HepG2 (cell line): ENCODE measurements at regions not wholly inside any gene's neighbourhood (a gene's known extent, or its start where the extent isn't known, plus 50 kb on each side); places are given as distances from the start of the nearest gene placed in this dataset.
A peak's percentile ranks its signal among the peaks of the same experiment; 100 is the strongest.

Experiments
- BATF2 ChIP-seq: sonication (generic); formaldehyde crosslinking; IDR thresholded peaks from 2 replicates; pipeline ENCODE4 v1.8.0; 2022; ENCODE audit warnings: mild to moderate bottlenecking, missing genetic modification reagents, moderate library complexity
- CBX2 ChIP-seq, 2 experiments: fragments of 200-600 bp in 1 of 2; sonication (generic); formaldehyde crosslinking in 1 of 2; IDR thresholded peaks; 2 replicates each; pipeline versions ENCODE4 v1.7.0 to v1.8.1; 2018 to 2022; ENCODE audit warnings: low read depth in 2 of 2, low read length in 1 of 2, mild to moderate bottlenecking in 1 of 2, missing genetic modification reagents in 1 of 2
- CREBL2 ChIP-seq: sonication (generic); formaldehyde crosslinking; IDR thresholded peaks from 2 replicates; pipeline ENCODE4 v1.8.1; 2023; ENCODE audit warnings: missing genetic modification reagents, mild to moderate bottlenecking, borderline replicate concordance
- E2F5 ChIP-seq: sonication (generic); formaldehyde crosslinking; conservative IDR thresholded peaks from 2 replicates; pipeline ENCODE4 v1.4.0; 2020; ENCODE audit warnings: missing genetic modification reagents
- FOXK1 ChIP-seq: sonication (generic); formaldehyde crosslinking; IDR thresholded peaks from 2 replicates; pipeline ENCODE4 v1.4.0; 2020; ENCODE audit warnings: low read depth, missing genetic modification reagents, borderline replicate concordance
- HHEX ChIP-seq: IDR thresholded peaks from 2 replicates; pipeline ENCODE4 v1.6.1; 2016; ENCODE audit warnings: control low read depth
- HMGA1 ChIP-seq: sonication (generic); formaldehyde crosslinking; conservative IDR thresholded peaks from 2 replicates; pipeline ENCODE4 v1.4.0; 2020; ENCODE audit warnings: missing genetic modification reagents
- HMGXB4 ChIP-seq, 2 experiments: sonication (generic) in 1 of 2; formaldehyde crosslinking in 1 of 2; IDR thresholded peaks; 2 replicates each; pipeline versions ENCODE4 v1.4.0 to v1.6.1; 2018 to 2020; ENCODE audit warnings: missing genetic modification reagents in 2 of 2, borderline replicate concordance in 1 of 2, low read depth in 1 of 2, mild to moderate bottlenecking in 1 of 2, missing biosample characterization in 1 of 2
- HNF4A ChIP-seq: sonication (generic); formaldehyde crosslinking; IDR thresholded peaks from 2 replicates; pipeline ENCODE4 v1.4.0; 2020; ENCODE audit warnings: missing genetic modification reagents
- IRF2 ChIP-seq: IDR thresholded peaks from 2 replicates; pipeline ENCODE4 v1.6.1; 2018; ENCODE audit warnings: missing genetic modification reagents, missing compliant biosample characterization
- ISL2 ChIP-seq: sonication (generic); formaldehyde crosslinking; IDR thresholded peaks from 2 replicates; pipeline ENCODE4 v1.5.0; 2020; ENCODE audit warnings: missing genetic modification reagents
- MEF2D ChIP-seq: sonication (generic); formaldehyde crosslinking; IDR thresholded peaks from 2 replicates; pipeline ENCODE4 v1.5.1; 2020; ENCODE audit warnings: mild to moderate bottlenecking, missing genetic modification reagents
- MTERF4 ChIP-seq: sonication (generic); formaldehyde crosslinking; IDR thresholded peaks from 2 replicates; pipeline ENCODE4 v1.8.0; 2023; ENCODE audit warnings: mild to moderate bottlenecking, missing genetic modification reagents
- NONO ChIP-seq, 2 experiments: fragments of 450-650 bp in 1 of 2; sonication (generic) in 1 of 2; formaldehyde crosslinking in 1 of 2; IDR thresholded peaks in 1 of 2; conservative IDR thresholded peaks in 1 of 2; 2 replicates each; pipeline versions ENCODE4 v1.6.1 to v1.8.0; 2017 to 2022; ENCODE audit warnings: mild to moderate bottlenecking in 1 of 2, missing genetic modification reagents in 1 of 2, moderate library complexity in 1 of 2
- PRPF4 ChIP-seq: fragments of 200-400 bp; formaldehyde crosslinking; IDR thresholded peaks from 2 replicates; pipeline ENCODE4 v1.6.1; 2016; ENCODE audit warnings: low read length, low read depth; ENCODE audit not compliant: poor library complexity, severe bottlenecking
- RFX1 ChIP-seq: fragments of 450-650 bp; IDR thresholded peaks from 2 replicates; pipeline ENCODE4 v1.6.1; 2017
- TEAD3 ChIP-seq: optimal IDR thresholded peaks from 2 replicates; pipeline ENCODE3; 2016; ENCODE audit warnings: borderline replicate concordance
- TFAP4 ChIP-seq: sonication (generic); IDR thresholded peaks from 2 replicates; pipeline ENCODE4 v1.6.1; 2016; ENCODE audit warnings: low read depth, borderline replicate concordance
- YEATS2 ChIP-seq: sonication (generic); formaldehyde crosslinking; IDR thresholded peaks from 2 replicates; pipeline ENCODE4 v1.4.0; 2020; ENCODE audit warnings: missing genetic modification reagents, borderline replicate concordance
- ZBTB21 ChIP-seq: sonication (generic); formaldehyde crosslinking; IDR thresholded peaks from 2 replicates; pipeline ENCODE4 v1.4.0; 2020; ENCODE audit warnings: missing genetic modification reagents
- ZIK1 ChIP-seq: sonication (generic); formaldehyde crosslinking; IDR thresholded peaks from 2 replicates; pipeline ENCODE4 v1.5.0; 2020; ENCODE audit warnings: mild to moderate bottlenecking, low read depth, missing genetic modification reagents, borderline replicate concordance
- ZNF556 ChIP-seq: sonication (generic); formaldehyde crosslinking; IDR thresholded peaks from 2 replicates; pipeline ENCODE4 v1.4.0; 2020; ENCODE audit warnings: mild to moderate bottlenecking, missing genetic modification reagents, borderline replicate concordance
- ZNF580 ChIP-seq: IDR thresholded peaks from 2 replicates; pipeline ENCODE4 v1.6.1; 2016; ENCODE audit warnings: low read depth, borderline replicate concordance
- ZNF713 ChIP-seq: sonication (generic); formaldehyde crosslinking; IDR thresholded peaks from 2 replicates; pipeline ENCODE4 v1.4.0; 2020; ENCODE audit warnings: mild to moderate bottlenecking, missing genetic modification reagents

GRCh38 chr1:161427733-161428516 lies 60.2 kb upstream of the CFAP126 start (continued):
- TF ChIP-seq MTERF4 (CRISPR knock-in tag) = no peak
- no peak; the same call in 1 of the 2 replicates for TF ChIP-seq IRF2 (CRISPR knock-in tag)
- TF ChIP-seq HMGXB4 (CRISPR knock-in tag; IDR thresholded peaks at IDR 0.05; ENCODE audit: borderline replicate concordance in 1 of 2, low read depth in 1 of 2) = peak; percentile 98
- peak; percentile 39 for TF ChIP-seq TEAD3 (CRISPR knock-in tag)
- no peak for TF ChIP-seq ISL2
- TF ChIP-seq MEF2D (CRISPR knock-in tag) = no peak
- no peak for TF ChIP-seq CREBL2
- peak; percentile 55; the same call in 1 of the 2 replicates for TF ChIP-seq ZNF556 (CRISPR knock-in tag)
- TF ChIP-seq HHEX (CRISPR knock-in tag) = no peak
- TF ChIP-seq NONO (IDR thresholded peaks at IDR 0.05) = no peak
- TF ChIP-seq NONO (CRISPR knock-in tag; conservative IDR thresholded peaks at IDR 0.05) = peak; percentile 77
- TF ChIP-seq CBX2 (IDR thresholded peaks at IDR 0.05; ENCODE audit: low read depth, low read length) = no peak
- TF ChIP-seq CBX2 (CRISPR knock-in tag; IDR thresholded peaks at IDR 0.05; ENCODE audit: low read depth) = 0 out of 2 replicates have a peak, but pooled peaks have one; percentile 56
- 0 out of 2 replicates have a peak, but pooled peaks have one; percentile 37 for TF ChIP-seq YEATS2 (CRISPR knock-in tag)
- no peak for TF ChIP-seq ZNF713
- TF ChIP-seq ZNF580 (CRISPR knock-in tag) = peak; percentile 45; the same call in 1 of the 2 replicates
- no peak for TF ChIP-seq ZBTB21 (CRISPR knock-in tag)
- no peak for TF ChIP-seq E2F5 (CRISPR knock-in tag)
- TF ChIP-seq PRPF4 = no peak
- no peak for TF ChIP-seq HMGA1
- TF ChIP-seq RFX1 = no peak
- TF ChIP-seq TFAP4 = peak; percentile 23; the same call in 1 of the 2 replicates
- no peak for TF ChIP-seq ZIK1 (CRISPR knock-in tag)
- no peak for TF ChIP-seq HNF4A (CRISPR knock-in tag)
- TF ChIP-seq FOXK1 (CRISPR knock-in tag) = no peak
- no peak for TF ChIP-seq BATF2 (CRISPR knock-in tag)
